OCI-LY3 (cell line): ENCODE measurements at regions not wholly inside any gene's neighbourhood (a gene's known extent, or its start where the extent isn't known, plus 50 kb on each side); places are given as distances from the start of the nearest gene placed in this dataset.

ENCODE experiments used
- H2AFZ ChIP-seq: fragments of 200-600, 300-600 bp; shearing (Covaris generic); 2 replicates; pipeline ENCODE4 v1.6.0; 2014; ENCODE audit warnings: antibody characterized with exemption, low read depth, low read length
- H3K27ac ChIP-seq: fragments of 200-600, 300-600 bp; sonication (generic); 2 replicates; pipeline ENCODE4 v1.5.1; 2014; ENCODE audit warnings: mild to moderate bottlenecking, low read length, moderate library complexity, mixed read lengths
- H3K27me3 ChIP-seq: fragments of 200-600, 300-600 bp; sonication (generic); 2 replicates; pipeline ENCODE4 v1.6.1; 2014; ENCODE audit warnings: low read depth, low read length, mixed read lengths
- H3K36me3 ChIP-seq: fragments of 200-600, 300-600 bp; sonication (generic); replicated peaks from 2 replicates; pipeline ENCODE3; 2014; ENCODE audit warnings: low read depth, low read length, mixed read lengths
- H3K4me1 ChIP-seq: fragments of 300-600, 200-600 bp; sonication (generic); 2 replicates; pipeline ENCODE4 v1.6.1; 2014; ENCODE audit warnings: low read length, mixed read lengths
- H3K4me2 ChIP-seq: fragments of 200-600, 300-600 bp; sonication (generic); 2 replicates; pipeline ENCODE4 v1.6.1; 2014; ENCODE audit warnings: low read length, mixed read lengths
- H3K4me3 ChIP-seq: fragments of 300-600, 200-600 bp; sonication (generic); 2 replicates; pipeline ENCODE4 v1.5.1; 2014; ENCODE audit warnings: antibody characterized with exemption, mild to moderate bottlenecking, low read length, moderate library complexity
- H3K79me2 ChIP-seq: fragments of 300-600, 200-600 bp; shearing (Covaris generic); 2 replicates; pipeline ENCODE4 v1.6.1; 2014; ENCODE audit warnings: mild to moderate bottlenecking, low read length, mixed read lengths
- H3K9ac ChIP-seq: fragments of 300-600, 200-600 bp; shearing (Covaris generic); 2 replicates; pipeline ENCODE4 v1.6.0; 2014; ENCODE audit warnings: mild to moderate bottlenecking, low read length, moderate library complexity
- H3K9me3 ChIP-seq: fragments of 200-600, 300-600 bp; shearing (Covaris generic); 2 replicates; pipeline ENCODE4 v1.6.1; 2014; ENCODE audit warnings: low read length, mixed read lengths; ENCODE audit not compliant: insufficient read depth
- H4K20me1 ChIP-seq: fragments of 200-600, 300-600 bp; sonication (generic); 2 replicates; pipeline ENCODE4 v1.6.1; 2016; ENCODE audit warnings: low read length, mixed read lengths; ENCODE audit not compliant: insufficient read depth
- EZH2phosphoT487 ChIP-seq: fragments of 200-600 bp; shearing (Covaris generic); IDR thresholded peaks from 2 replicates; pipeline ENCODE4 v1.6.1; 2018; ENCODE audit warnings: antibody characterized with exemption, mixed run types, low read depth
- TF ChIP-seq, protein P1 (sequence below): fragments of 200-600, 300-600 bp; sonication (generic); IDR thresholded peaks from 2 replicates; pipeline ENCODE4 v1.5.1; 2014; ENCODE audit warnings: antibody characterized with exemption, low read length, low read depth

GRCh38 chr20:12353842-12354241, 436.1 kb downstream of the BTBD3 start:
- Histone ChIP-seq H3K27ac (no peak overlapping the region), H3K4me2 (no peak overlapping the region), H3K4me1 (no peaks in the 10 kb centered on the region), H3K4me3 (no peak overlapping the region), H3K9me3 (no peaks in the 10 kb centered on the region), H4K20me1 (no peaks in the 10 kb centered on the region), H3K27me3 (no peaks in the 10 kb centered on the region), H3K79me2 (no peaks in the 10 kb centered on the region), H3K36me3 (no peaks in the 10 kb centered on the region), H2AFZ (no peak overlapping the region), H3K9ac (no peak overlapping the region)
- TF ChIP-seq, protein P1, sequence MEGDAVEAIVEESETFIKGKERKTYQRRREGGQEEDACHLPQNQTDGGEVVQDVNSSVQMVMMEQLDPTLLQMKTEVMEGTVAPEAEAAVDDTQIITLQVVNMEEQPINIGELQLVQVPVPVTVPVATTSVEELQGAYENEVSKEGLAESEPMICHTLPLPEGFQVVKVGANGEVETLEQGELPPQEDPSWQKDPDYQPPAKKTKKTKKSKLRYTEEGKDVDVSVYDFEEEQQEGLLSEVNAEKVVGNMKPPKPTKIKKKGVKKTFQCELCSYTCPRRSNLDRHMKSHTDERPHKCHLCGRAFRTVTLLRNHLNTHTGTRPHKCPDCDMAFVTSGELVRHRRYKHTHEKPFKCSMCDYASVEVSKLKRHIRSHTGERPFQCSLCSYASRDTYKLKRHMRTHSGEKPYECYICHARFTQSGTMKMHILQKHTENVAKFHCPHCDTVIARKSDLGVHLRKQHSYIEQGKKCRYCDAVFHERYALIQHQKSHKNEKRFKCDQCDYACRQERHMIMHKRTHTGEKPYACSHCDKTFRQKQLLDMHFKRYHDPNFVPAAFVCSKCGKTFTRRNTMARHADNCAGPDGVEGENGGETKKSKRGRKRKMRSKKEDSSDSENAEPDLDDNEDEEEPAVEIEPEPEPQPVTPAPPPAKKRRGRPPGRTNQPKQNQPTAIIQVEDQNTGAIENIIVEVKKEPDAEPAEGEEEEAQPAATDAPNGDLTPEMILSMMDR, result no peak
- TF ChIP-seq EZH2phosphoT487, result no peak

DNA sequence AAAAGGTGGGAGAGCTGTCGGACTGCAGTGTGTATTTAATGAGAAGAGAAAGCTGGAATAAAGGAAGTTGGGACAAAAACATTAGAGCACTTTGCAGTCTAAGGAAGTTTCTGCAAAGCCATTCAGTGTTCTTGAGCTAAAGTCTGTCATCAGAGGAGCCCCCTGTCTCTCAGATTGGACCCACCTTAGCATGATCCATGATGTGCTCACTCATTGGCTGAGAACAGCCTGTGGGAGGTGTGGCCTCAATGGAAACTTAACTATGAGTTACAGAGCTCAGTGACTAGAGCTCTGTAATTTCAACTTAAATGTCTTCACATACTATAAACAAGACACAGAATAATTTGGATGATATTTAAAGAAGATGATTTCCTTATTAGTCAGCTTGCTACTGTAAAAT, 437.0 kb downstream of the BTBD3 start:
- Histone ChIP-seq H3K4me3 (no peak overlapping the region), H4K20me1 (no peaks in the 10 kb centered on the region), H3K79me2 (no peaks in the 10 kb centered on the region), H3K4me2 (no peak overlapping the region), H3K27me3 (no peaks in the 10 kb centered on the region), H3K36me3 (no peaks in the 10 kb centered on the region), H3K9ac (no peak overlapping the region), H3K4me1 (no peaks in the 10 kb centered on the region), H3K27ac (no peak overlapping the region), H3K9me3 (no peaks in the 10 kb centered on the region), H2AFZ (no peak overlapping the region)
- no peak for TF ChIP-seq EZH2phosphoT487
- TF ChIP-seq, protein P1, result no peak

- no peaks in the 10 kb centered on the region for H3K9me3 ChIP-seq
Observed at GRCh38 chr20:12355185-12355584, 437.5 kb downstream of the BTBD3 start.

GRCh38 chr20:12358006-12358654, 440.4 kb downstream of the BTBD3 start:
- Histone ChIP-seq H3K27me3 (no peaks in the 10 kb centered on the region), H3K4me1 (no peaks in the 10 kb centered on the region), H4K20me1 (no peaks in the 10 kb centered on the region), H3K9me3 (no peaks in the 10 kb centered on the region), H2AFZ (no peak overlapping the region), H3K36me3 (no peaks in the 10 kb centered on the region), H3K4me3 (no peak overlapping the region), H3K79me2 (no peaks in the 10 kb centered on the region), H3K4me2 (no peak overlapping the region), H3K27ac (no peak overlapping the region), H3K9ac (no peak overlapping the region)
- TF ChIP-seq EZH2phosphoT487, result no peak
- TF ChIP-seq, protein P1, result peak; percentile 13; the same call in 1 of the 2 replicates

More at GRCh38 chr20:12355185-12355584, 437.5 kb downstream of the BTBD3 start:
- no peaks in the 10 kb centered on the region for H3K27me3 ChIP-seq
- H3K4me2 ChIP-seq, result no peak overlapping the region
- H3K27ac ChIP-seq, result no peak overlapping the region
- no peaks in the 10 kb centered on the region for H3K36me3 ChIP-seq
- TF ChIP-seq EZH2phosphoT487, result no peak
- TF ChIP-seq, protein P1, result no peak
- H3K4me1 ChIP-seq, result no peaks in the 10 kb centered on the region
- H2AFZ ChIP-seq, result no peak overlapping the region
- H3K79me2 ChIP-seq, result no peaks in the 10 kb centered on the region
- H4K20me1 ChIP-seq, result no peaks in the 10 kb centered on the region
- no peak overlapping the region for H3K9ac ChIP-seq
- no peak overlapping the region for H3K4me3 ChIP-seq
